IMR-90 (cell line): ENCODE measurements at regions not wholly inside any gene's neighbourhood (a gene's known extent, or its start where the extent isn't known, plus 50 kb on each side); places are given as distances from the start of the nearest gene placed in this dataset.

Experiments used
- SMC3 ChIP-seq: fragments of 150-350 bp; IDR thresholded peaks from 2 replicates; pipeline ENCODE4 v1.6.1; 2016; ENCODE audit warnings: low read depth, mild to moderate bottlenecking, antibody characterized with exemption, low read length, moderate library complexity
- TF ChIP-seq, protein P1 (sequence below): conservative IDR thresholded peaks from 2 replicates; pipeline ENCODE4 v1.5.1; 2012; ENCODE audit warnings: mild to moderate bottlenecking, low read depth, low read length, improper control_type of control experiment

GRCh38 chr3:178342111-178342510, 194.1 kb upstream of the KCNMB2 start:
- TF ChIP-seq SMC3, result no peak
- TF ChIP-seq, protein P1, sequence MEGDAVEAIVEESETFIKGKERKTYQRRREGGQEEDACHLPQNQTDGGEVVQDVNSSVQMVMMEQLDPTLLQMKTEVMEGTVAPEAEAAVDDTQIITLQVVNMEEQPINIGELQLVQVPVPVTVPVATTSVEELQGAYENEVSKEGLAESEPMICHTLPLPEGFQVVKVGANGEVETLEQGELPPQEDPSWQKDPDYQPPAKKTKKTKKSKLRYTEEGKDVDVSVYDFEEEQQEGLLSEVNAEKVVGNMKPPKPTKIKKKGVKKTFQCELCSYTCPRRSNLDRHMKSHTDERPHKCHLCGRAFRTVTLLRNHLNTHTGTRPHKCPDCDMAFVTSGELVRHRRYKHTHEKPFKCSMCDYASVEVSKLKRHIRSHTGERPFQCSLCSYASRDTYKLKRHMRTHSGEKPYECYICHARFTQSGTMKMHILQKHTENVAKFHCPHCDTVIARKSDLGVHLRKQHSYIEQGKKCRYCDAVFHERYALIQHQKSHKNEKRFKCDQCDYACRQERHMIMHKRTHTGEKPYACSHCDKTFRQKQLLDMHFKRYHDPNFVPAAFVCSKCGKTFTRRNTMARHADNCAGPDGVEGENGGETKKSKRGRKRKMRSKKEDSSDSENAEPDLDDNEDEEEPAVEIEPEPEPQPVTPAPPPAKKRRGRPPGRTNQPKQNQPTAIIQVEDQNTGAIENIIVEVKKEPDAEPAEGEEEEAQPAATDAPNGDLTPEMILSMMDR, result no peak
